ENCODE measurements at regions not wholly inside any gene's neighbourhood (a gene's known extent, or its start where the extent isn't known, plus 50 kb on each side); places are given as distances from the start of the nearest gene placed in this dataset.

DNA sequence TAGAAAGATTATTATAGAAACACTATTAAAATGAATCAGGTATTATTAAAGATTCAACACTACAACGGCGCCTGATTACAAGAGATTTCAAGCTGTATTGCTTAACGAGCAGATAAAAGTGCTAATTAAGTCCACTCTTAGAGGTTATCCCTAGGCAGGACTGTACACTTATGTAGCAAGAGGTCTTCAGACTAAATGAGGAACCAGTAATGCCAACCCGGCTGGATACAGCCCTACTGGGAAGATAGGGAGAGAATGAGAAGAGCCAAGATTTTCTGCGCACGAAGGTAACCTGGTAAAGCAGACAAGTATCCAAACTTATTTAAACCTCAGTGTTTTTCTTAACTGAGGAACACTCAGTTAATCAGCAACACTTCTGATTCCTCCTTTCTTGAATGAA lies 115.7 kb upstream of the HIVEP3 start:
- no peak for DNase-seq (ENCODE audit: low read depth)

DNA sequence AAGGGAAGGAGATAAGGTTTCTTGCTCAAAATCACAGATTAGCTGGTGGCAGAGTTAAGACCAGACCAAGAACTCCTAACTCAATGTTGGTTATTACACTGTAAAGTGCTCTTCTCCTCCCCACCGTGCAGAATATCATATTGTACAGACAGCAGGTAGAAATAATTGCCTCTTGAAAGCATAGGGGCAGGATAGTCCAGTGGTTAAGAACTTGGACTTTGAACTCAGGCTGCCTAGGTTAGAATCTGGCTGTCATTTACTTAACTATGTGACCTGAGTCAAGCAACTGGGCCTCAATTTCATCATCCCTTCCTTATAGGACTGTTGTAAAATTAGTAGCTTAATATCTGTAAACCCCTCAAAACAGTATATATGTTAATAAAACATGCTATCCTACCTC lies 114.9 kb upstream of the HIVEP3 start:
- no peak for DNase-seq (ENCODE audit: low read depth)

DNA sequence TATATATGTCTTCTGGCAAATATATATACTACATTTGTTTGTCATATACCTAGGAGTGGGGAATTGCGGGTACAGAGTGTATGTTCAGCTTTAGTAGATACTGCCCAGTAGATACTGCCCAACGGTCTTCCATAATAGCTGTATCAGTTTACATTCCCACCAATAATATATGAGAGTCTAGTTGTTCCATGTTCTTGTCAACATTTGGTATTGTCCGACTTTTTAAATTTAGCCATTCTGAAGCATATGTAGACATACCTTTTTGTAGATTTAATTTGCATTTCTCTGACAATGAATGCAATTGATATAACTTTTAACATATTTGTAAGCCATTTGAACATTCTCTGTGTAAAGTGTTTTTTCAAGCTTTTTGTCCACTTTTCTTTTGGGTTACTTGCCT lies 99.0 kb upstream of the HIVEP3 start:
- no peak for DNase-seq (ENCODE audit: low read depth)

DNA sequence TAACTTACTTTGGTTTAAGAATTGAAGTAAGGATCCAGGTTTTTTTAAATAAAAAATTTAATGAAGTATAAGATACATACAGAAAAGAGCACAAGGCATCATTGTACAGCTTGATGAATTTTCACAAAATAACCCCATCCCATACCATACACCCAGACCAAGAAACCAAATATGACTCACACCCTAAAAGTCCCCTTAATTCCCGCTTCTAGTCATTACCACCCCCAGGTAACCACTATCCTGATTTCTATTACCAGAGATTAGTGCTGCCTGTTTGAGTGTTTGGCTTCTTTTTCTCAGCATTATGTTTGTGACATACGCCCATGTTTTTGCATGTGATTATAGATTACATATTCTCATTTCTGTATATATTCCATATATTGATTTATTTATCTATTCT lies 98.5 kb upstream of the HIVEP3 start:
- DNase-seq (ENCODE audit: low read depth) = no peak

DNA sequence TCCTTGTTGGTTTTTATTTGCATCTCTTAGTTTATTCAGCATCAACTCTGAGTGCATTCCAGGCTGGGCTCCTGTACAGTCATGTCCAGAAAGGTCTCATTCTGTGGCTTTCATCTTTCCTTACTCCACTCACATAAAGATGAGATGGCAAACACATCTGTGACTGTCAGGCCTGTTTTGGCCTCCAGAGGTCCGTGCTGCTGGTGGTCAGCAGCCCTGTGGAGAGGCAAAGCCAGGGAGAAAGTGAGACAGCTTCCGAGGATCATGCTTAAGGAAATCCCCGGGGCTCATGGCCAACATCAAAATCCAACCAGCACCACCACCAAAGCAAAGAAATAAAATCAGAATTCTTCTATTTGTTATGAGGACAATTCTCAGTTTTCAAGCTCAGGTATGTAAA lies 96.1 kb upstream of the HIVEP3 start:
- DNase-seq (ENCODE audit: low read depth) = no peak

DNA sequence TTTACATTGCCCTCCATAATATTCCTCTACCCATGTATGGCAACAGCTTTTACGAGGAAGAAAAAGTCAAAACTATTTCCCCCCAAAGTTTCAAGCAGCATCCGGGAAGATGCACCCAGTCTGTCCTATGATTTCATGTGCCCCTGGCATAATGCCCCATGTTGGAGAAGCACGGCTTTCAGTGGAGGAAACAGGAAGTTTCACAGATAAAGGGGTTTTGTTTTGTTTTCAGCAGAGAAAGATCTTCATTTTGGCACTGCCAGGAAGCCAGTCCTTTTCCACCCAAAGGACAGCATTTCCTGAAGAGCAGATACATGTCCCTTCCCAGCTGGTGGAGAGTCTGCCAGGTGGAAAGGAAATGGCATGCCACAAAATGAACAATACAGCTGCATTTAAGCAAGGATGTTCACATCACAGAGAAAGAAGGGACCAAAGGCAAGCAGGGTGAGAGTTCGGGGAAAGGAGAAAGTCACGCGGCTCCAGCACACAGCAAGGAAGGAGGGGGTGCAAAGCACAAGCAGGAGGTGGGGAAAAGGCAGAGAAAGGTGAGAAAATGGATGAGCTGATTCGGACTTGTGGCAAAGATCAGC lies 95.3 kb upstream of the HIVEP3 start:
- DNase-seq (ENCODE audit: low read depth) = no peak

DNA sequence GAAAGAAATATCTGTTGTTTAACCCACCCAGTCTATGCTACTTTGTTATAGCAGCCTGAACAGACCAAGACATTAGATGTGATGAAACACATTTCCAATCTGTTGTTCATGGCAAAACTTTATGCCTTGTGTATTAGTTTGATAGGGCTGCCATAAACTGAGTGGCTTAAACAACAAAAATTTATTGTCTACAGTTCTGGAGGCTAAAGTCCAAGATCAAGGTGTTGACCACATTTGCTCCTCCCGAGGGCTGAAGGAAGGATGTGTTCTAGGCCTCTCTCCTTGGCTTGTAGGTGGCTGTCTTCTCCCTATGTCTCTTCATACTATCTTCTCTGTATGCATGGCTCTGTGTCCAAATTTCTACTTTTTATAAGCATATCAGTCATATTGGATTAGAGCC lies 94.1 kb upstream of the HIVEP3 start:
- DNase-seq (ENCODE audit: low read depth) = no peak

DNA sequence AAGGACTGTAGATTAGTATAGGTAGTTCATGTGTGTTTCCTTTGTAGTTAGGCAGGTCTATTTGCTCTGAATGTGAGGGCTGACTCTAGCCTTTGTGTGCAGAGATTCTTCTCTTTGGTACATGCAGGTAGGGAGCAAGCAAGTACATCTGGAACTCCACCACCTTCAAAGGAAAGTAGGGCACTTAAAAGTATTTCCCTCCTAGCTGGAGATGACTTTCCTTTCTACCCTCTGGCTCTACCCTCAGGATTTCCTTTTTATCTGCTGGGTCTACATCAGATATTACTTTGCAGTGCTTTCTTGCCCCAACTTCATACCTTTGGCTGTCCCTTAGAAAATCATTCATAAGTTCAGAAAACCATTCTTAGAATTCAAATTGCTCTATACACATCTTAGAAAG lies 91.7 kb upstream of the HIVEP3 start:
- DNase-seq (ENCODE audit: low read depth) = no peak

DNA sequence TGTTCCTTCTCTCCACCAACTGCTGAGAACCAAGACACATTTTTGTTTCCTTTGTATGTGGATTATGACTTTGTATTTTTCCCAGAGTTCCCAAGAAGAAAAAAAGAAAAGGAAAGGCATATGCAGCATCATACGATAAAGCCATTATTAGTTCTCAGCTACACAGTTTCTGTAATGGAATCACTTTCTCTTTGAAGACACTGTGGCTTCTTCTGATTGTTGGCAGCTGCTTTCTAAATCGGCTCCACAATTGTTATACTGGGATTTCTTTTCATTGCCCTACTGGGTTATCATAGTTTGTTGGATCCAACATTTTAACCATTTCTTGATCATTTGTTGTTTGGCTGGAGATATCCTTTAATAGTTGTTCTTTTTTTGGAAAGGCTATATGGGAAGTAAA lies 89.5 kb upstream of the HIVEP3 start:
- DNase-seq (ENCODE audit: low read depth) = no peak

DNA sequence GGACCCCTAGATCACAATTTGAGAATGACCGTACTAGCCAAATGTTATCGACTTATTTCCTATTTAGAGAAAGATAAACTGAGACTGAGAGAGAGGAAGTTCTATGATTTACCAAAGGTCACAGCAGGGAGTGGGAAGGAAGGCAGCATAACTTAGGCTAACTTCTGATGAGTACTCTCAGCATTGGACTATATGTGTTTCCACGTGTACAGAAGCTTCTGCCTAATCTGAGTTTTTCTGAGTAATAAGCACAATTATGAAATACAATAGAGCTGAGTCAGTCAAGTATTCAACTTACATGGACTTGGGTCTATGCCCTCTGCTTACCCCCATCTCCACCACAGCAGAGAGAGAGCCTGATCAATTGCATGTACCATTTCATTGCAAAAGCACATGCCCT lies 88.1 kb upstream of the HIVEP3 start:
- no peak for DNase-seq (ENCODE audit: low read depth)

DNA sequence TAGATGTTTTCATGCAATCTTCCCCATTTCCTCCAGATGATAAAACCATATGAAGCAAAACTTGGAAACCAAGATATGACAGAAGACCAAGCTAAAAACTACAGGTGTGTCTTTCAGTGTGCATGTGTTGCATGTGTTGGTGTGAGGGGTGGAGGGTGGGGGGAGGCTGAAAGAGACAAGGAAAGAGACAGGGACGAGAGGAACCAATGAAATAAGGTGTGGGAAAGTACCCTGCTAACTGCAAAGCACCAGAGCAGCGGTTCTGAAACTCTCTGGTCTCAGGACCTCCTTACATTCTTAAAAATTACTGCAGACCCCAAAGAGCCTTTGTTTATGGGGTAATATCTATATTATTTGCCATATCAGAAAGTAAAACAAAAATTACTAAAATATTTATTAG lies 87.4 kb upstream of the HIVEP3 start:
- DNase-seq (ENCODE audit: low read depth) = no peak

DNA sequence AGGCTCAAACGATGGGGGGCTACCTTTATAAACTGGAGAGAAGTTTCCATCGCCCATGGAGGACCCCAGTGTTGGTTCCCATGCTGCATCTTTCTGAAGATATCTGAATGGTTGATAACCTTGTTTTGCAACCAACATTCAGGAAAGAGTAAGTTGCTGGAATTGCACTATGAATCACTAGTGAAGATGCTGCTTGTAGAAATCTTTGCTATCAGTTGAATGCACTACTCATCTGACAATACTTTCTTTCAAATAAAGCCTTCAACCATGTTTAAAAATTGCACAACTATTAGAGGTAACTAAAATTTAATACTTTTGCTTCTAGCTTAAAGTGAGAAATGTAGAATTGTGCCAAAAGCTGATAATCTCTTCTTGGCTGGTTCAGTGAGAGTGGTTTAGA lies 86.8 kb upstream of the HIVEP3 start:
- no peak for DNase-seq (ENCODE audit: low read depth)

DNA sequence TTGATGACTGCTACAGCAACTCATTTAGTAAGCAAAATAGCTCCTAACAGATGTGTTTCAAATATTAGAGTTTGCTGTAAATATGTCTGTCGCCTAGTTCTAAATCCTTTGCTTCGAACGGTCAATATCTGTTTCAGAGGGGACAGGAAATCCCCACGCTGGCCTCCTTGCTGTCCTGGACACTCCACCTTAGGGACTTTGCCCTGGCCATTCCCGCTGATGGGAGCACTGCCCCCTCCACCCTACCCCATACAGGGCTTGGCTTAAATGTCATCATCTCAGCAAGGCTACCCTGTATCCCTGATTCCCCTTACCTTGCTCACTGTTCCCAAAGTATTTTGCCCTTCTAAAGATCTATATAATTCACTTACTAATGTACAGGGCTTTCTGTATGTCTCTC lies 86.1 kb upstream of the HIVEP3 start:
- no peak for DNase-seq (ENCODE audit: low read depth)

DNA sequence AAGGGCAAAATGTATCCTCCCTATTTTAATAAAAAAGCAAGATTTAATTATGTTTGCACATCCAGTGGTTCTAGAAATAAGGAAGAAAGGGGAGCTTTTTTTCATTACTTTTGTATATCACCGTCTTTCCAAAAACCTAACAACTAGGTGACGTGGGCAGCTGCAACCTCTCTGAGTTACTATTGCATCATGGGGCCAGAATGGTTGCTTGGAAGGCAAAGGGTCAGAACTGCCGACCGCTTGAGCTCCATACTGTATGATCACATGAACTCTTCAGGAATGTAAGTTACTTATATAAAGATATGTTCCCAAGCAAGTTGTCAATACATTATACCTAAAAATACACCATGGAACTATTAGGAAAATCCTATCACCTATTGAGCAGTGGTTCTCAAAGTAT lies 85.6 kb upstream of the HIVEP3 start:
- DNase-seq (ENCODE audit: low read depth) = no peak

DNA sequence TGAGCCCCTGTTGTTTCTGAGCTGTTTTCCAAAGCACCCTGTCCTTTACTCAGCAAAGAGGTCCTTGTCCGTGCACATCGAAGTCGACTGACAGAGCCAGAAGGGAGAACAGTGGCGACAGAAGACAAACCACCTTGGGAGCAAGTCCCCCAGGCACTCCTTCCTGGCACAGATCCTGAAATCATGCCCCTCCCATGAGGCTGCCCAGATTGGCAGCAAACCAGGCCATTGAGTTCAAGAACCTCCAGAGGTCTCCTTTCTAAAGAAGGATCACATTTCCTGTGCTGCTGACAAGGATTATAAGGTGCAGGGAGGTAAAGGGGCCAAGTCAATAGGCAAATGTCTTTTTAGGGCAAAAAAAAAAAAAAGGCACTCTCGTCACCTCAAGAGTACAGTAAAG lies 84.7 kb upstream of the HIVEP3 start:
- no peak for DNase-seq (ENCODE audit: low read depth)

DNA sequence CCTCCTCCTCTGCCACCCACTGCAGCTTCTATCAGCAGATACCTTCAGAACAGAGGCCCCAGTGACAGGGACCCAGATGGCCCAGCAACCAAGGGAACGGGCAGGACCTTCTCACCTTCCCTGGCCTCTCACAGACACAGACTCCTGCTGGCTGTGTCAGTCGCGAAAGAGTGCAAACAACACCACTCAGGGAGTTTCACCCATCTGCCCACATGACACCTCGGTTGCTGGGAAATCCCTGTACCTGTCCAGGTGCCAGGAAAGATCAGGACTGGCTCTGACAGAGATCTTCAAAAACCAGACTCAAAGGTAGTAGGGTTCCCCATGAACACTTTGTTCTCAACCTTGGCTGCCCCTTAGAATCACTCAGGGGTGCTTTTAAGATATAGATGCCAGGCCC lies 83.5 kb upstream of the HIVEP3 start:
- no peak for DNase-seq (ENCODE audit: low read depth)

DNA sequence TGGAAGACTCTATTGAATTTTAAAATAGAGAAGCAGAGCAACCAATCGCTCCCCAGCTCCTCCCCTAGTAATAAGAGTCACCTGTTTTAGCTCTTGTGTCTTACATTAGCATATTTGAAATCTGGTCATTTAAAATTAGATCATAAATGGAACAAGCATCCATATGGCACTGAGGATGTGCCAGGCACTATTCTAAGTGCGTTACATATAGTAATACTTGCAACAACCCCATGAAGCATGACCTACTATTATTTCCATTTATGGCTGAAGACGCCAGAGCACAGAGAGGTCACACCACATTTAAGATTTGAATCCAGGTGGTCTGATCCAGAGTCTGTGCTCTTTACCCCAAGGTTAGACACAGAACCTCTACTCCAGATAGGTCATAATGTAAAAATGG lies 82.0 kb upstream of the HIVEP3 start:
- DNase-seq (ENCODE audit: low read depth) = no peak

DNA sequence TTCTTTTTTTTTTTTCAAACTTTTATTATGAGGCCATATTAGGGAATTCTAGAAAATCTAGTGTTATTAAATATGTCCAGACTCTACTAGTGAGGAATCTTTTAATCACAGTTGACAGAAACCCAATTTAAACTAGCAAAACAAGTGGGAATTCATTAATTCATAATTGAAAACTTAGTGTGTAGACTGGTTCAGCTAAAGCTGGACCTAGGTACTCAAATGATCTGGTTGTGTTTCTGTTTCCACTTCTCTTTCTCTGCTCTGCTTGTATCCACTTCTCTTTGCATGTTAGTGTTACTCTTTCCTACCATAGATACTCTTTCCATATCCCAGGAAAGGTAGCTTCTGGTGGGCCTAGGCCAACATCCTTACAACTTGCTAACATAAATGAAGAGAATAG lies 81.2 kb upstream of the HIVEP3 start:
- no peak for DNase-seq (ENCODE audit: low read depth)

DNA sequence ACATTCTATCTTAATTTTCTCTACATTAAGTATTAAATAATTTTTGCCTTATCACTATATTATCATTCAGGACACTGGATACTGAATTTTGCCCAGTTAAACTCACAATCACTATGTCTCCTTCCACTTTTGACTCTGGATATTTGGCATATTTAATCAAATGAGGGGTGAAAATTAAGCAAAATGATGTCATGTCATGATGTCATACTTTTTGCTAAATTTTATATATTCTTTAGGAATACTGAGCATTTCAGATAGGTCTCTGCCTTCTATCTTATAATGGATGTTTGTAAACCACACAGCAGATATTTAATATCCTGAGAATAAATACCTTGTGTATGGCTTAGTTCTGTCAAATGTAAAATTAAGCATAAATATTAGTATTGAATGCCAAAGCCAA lies 79.5 kb upstream of the HIVEP3 start:
- DNase-seq (ENCODE audit: low read depth) = no peak

DNA sequence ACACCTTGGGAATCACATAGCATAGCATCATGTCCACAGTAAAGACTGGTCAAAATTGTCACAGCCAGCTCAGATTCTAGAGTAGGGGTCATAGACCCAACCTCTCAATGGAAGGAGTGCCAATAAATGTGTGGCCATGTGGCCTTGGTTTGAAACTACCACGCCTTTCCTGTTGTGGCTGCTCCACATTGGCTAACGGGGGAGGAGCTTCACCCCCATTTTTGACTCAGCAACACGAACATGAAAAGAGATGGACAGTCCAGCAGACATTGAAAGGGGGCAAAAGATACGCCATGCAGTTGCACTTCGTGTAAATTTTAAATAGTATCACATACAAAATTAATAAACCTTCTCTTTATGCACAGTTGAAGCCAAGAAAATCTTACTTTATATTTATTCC lies 78.4 kb upstream of the HIVEP3 start:
- no peak for DNase-seq (ENCODE audit: low read depth)

DNA sequence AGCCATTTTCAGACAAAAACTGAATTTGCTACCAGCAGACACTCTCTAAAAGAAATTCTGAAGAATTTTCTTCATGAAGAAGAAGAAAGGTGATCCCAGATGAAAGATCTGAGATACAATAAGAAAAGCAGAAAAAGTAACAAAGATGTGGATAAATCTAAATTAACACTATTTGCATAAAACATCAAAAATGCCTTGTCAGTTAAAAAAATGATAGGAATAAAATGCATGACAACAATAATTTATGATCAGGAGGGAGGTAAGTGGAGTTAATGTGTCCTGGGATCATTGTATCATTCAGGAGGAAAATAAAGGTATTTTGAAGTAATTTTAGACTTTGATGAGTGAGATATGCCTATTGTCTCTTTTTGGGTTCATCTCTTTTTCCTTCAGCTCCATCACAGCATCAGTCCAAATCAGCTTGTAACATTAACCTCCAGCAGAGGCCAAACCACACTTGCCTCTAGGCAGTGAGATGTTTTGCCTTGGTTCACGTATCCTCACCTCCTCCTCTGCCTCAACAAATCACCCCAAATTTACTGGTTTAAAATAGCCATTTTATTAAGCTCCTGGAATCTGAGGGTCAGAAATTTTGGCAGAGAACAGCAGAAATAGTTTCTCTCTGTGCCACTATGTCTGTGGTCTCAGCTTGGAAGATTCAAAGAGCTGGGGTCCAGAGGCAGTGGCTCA lies 76.9 kb upstream of the HIVEP3 start:
- DNase-seq (ENCODE audit: low read depth) = no peak

DNA sequence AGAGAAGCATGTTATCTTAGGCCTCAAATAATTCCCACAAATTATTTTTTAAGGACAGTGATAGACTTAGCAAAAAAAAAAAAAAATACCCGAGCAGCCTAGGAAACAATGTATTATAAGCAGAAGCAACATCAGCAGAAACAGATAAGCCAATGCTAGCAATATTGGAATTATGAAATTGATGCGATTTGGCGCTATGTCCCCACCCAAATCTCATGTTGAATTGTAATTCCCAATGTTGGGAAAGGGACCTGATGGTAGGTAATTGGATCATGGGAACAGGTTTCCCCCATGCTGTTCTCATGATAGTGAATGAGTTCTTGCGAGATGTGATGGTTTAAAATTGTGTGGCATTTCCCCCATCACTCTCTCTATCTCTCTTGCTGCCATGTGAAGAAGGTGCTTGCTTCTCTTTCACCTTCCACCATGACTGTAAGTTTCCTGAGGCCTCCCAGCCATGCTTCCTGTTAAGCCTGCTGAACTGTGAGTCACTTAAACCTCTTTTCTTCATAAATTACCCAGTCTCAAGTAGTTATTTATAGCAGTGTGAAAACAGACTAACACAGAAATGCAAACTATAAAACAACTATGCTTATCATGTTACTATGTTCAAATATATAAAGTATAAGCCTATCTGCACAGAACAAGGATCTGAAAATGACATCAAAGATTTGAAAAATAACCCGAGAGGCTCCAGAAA lies 75.6 kb upstream of the HIVEP3 start:
- no peak for DNase-seq (ENCODE audit: low read depth)

DNA sequence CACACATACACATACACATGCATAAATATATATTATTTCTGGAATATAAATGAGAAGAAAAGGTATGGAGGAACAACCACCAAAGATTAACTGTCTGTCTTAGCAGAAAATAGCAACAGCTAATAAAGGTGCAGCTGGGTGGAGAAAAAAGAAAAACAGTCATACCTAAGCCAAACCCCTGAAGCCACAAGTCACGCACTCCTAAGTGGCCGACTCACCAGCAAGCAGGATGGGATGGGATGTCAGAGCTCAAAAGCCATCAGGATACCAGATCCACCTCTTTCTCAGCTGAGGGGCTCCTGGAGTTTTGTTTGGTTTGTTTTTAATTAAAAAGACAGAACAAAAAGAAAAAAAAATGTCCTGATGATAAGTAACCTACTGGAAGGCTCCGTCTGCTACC lies 64.7 kb upstream of the HIVEP3 start:
- no peak for DNase-seq (ENCODE audit: low read depth)

DNA sequence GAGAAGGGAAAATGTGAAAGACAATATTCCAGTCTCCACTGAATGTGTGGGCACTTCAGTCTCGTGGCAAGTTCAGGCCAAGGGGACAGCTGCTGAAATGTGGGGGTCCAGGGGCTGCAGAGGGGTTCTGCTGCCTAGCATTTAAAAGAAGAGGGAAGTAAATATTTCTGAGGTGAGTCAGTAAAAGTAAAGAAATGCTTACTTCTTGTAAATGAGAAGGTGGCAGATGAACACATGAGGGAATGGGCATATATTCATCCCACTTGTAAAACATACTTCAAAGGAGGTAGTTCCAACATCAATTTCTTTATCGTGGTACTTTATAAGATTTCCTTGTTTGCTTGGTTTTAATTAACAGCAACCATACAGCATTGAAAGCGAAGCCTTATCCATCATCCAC lies 63.1 kb upstream of the HIVEP3 start:
- DNase-seq (ENCODE audit: low read depth) = no peak

All from CMK (cell line).